ENCODE measurements at regions not wholly inside any gene's neighbourhood (a gene's known extent, or its start where the extent isn't known, plus 50 kb on each side); places are given as distances from the start of the nearest gene placed in this dataset.

GRCh38 chr12:59004456-59004855 lies 84.2 kb upstream of the LRIG3 start:
- H3K27me3 Mint-ChIP-seq (ENCODE audit: low read depth in 3 of 3): no peaks in the 10 kb centered on the region
- H3K9me3 Mint-ChIP-seq: peaks cover 5 to 21% (median 7%) of the 10 kb centered on the region in 6 donors
- H3K36me3 Mint-ChIP-seq: no peaks in the 10 kb centered on the region
- H3K4me3 Mint-ChIP-seq: no peak overlapping the region
- no peak overlapping the region for H3K27ac Mint-ChIP-seq
- H3K4me1 Mint-ChIP-seq: no peaks in the 10 kb centered on the region
- DNase-seq: no peak

DNA sequence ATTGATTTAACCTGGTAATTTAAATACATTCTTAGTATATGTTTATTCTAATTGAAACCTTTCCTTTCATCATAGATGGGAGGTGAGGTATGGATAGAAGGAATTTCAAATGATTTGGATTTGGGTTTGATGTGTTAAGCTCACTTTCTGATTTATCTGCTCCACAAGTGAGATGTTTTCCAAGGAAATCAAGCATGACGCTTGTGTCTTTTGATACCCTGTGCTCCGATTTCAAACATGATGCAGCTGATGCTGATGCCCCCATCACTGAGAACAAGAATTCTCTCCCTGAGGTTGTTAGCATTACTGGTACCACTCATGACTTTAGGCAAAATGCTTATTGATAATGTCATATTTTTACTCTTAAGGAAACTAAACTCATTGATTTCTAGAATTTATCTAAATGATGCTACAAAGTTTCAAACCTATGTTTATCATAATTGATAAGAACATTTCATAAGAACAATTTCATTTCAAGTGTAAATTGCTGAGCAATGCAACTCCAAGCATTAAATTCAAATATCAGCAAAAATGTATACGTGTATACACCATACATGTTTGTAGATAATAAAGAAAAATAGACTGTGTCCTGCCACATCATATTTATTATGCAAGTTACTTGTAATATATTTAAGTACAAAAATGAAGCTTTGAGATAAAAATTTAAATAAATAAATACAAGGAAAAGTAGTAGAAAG lies 75.5 kb upstream of the LRIG3 start:
- Mint-ChIP-seq H3K9me3 (peaks cover 6 to 25% (median 10%) of the 10 kb centered on the region in 6 donors), H3K36me3 (no peaks in the 10 kb centered on the region), H3K4me1 (no peaks in the 10 kb centered on the region), H3K4me3 (no peak overlapping the region), H3K27me3 (ENCODE audit: low read depth in 3 of 3) (no peaks in the 10 kb centered on the region), H3K27ac (no peak overlapping the region)
- DNase-seq: no peak

GRCh38 chr12:58988643-58989344 lies 68.5 kb upstream of the LRIG3 start:
- H3K9me3 Mint-ChIP-seq: peaks cover 5 to 39% (median 21%) of the 10 kb centered on the region in 6 donors
- H3K27me3 Mint-ChIP-seq (ENCODE audit: low read depth in 3 of 3): peaks cover 0 to 2% (median 0%) of the 10 kb centered on the region in 3 donors
- H3K4me3 Mint-ChIP-seq: no peak overlapping the region
- peaks cover 0 to 8% (median 0%) of the 10 kb centered on the region in 3 donors for H3K36me3 Mint-ChIP-seq
- DNase-seq: no peak
- no peak overlapping the region for H3K27ac Mint-ChIP-seq
- no peaks in the 10 kb centered on the region for H3K4me1 Mint-ChIP-seq

DNA sequence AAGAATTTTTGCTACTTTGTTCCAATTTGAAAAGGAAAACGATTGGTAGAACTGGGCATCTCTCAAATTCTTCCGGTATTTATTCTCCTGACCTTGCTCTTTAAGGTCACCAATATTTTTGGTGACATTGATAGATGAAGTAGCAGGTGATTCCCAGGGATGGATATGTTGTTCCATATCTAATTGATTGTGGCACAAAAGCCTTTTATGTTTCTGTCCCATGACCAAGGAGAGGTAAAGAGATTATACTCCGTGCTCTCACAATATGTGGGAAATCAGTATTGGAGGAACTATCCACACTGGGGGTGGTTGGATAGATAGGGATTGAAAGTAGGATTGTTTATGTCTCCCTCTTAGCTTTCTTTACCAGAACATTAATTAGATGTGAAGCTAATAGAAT lies 61.7 kb upstream of the LRIG3 start:
- peaks cover 0 to 5% (median 0%) of the 10 kb centered on the region in 3 donors for H3K36me3 Mint-ChIP-seq
- peaks cover 0 to 4% (median 0%) of the 10 kb centered on the region in 3 donors for H3K27me3 Mint-ChIP-seq (ENCODE audit: low read depth in 3 of 3)
- no peak for DNase-seq
- H3K9me3 Mint-ChIP-seq: peaks cover 2 to 22% (median 12%) of the 10 kb centered on the region in 6 donors
- no peak overlapping the region for H3K4me3 Mint-ChIP-seq
- H3K27ac Mint-ChIP-seq: no peak overlapping the region
- H3K4me1 Mint-ChIP-seq: no peaks in the 10 kb centered on the region

DNA sequence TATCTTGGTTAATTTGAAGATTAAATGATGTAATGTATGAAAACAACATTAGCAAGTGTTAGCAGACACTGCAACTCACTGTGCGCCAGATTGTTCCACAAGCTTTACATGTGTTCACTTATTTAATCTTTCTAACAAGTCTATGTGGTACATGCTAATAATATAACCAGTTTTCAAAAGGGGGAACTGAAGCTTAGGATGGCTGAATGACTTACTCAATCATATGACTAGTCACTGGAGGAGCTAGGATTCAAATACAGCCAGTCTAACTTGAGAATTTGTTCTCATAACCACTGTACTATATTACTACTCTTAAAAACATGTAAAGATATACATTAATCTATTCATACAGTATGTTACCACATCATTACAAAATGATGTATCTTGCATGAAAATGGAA lies 60.5 kb upstream of the LRIG3 start:
- Mint-ChIP-seq H3K4me3 (no peak overlapping the region), H3K27ac (no peak overlapping the region), H3K4me1 (no peaks in the 10 kb centered on the region), H3K27me3 (ENCODE audit: low read depth in 3 of 3) (peaks cover 0 to 2% (median 0%) of the 10 kb centered on the region in 3 donors), H3K36me3 (peaks cover 0 to 5% (median 0%) of the 10 kb centered on the region in 3 donors), H3K9me3 (peaks cover 0 to 14% (median 11%) of the 10 kb centered on the region in 6 donors)
- DNase-seq: no peak

- H3K27me3 Mint-ChIP-seq (ENCODE audit: low read depth in 3 of 3): peaks cover 0 to 2% (median 0%) of the 10 kb centered on the region in 3 donors
These were observed 58.4 kb upstream of the LRIG3 start for GRCh38 chr12:58978717-58979116.

GRCh38 chr12:58977476-58977875 lies 57.2 kb upstream of the LRIG3 start:
- H3K27me3 Mint-ChIP-seq (ENCODE audit: low read depth in 3 of 3): peaks cover 0 to 2% (median 0%) of the 10 kb centered on the region in 3 donors
- H3K4me1 Mint-ChIP-seq: no peaks in the 10 kb centered on the region
- no peaks in the 10 kb centered on the region for H3K36me3 Mint-ChIP-seq
- no peak overlapping the region for H3K4me3 Mint-ChIP-seq
- peaks cover 0 to 10% (median 7%) of the 10 kb centered on the region in 6 donors for H3K9me3 Mint-ChIP-seq
- DNase-seq: no peak
- H3K27ac Mint-ChIP-seq: no peak overlapping the region

More at GRCh38 chr12:58978717-58979116, 58.4 kb upstream of the LRIG3 start:
- H3K4me1 Mint-ChIP-seq: no peaks in the 10 kb centered on the region
- H3K9me3 Mint-ChIP-seq: peaks cover 0 to 10% (median 8%) of the 10 kb centered on the region in 6 donors
- no peak for DNase-seq
- no peak overlapping the region for H3K27ac Mint-ChIP-seq
- no peaks in the 10 kb centered on the region for H3K36me3 Mint-ChIP-seq
- H3K4me3 Mint-ChIP-seq: no peak overlapping the region

GRCh38 chr12:58976146-58976545 lies 55.8 kb upstream of the LRIG3 start:
- no peaks in the 10 kb centered on the region for H3K36me3 Mint-ChIP-seq
- DNase-seq: no peak
- H3K27me3 Mint-ChIP-seq (ENCODE audit: low read depth in 3 of 3): no peaks in the 10 kb centered on the region
- no peak overlapping the region for H3K4me3 Mint-ChIP-seq
- H3K4me1 Mint-ChIP-seq: no peaks in the 10 kb centered on the region
- no peak overlapping the region for H3K27ac Mint-ChIP-seq
- peaks cover 0 to 10% (median 7%) of the 10 kb centered on the region in 6 donors for H3K9me3 Mint-ChIP-seq
